ENCODE measurements at regions not wholly inside any gene's neighbourhood (a gene's known extent, or its start where the extent isn't known, plus 50 kb on each side); places are given as distances from the start of the nearest gene placed in this dataset.

- no peak overlapping the region for H2AFZ ChIP-seq (replicated peaks; ENCODE audit: low read length, poor library complexity)
- H3K4ac ChIP-seq (ENCODE audit: low read depth, low read length) = no peak overlapping the region
- H3K4me2 ChIP-seq (ENCODE audit: low read depth, low read length) = no peak overlapping the region
- no peak overlapping the region for H2AK9ac ChIP-seq (replicated peaks; ENCODE audit: low read depth, low read length, poor library complexity)
- H2AK5ac ChIP-seq (ENCODE audit: low read depth, low read length) = no peak overlapping the region
- peaks cover 49% of the 10 kb centered on the region for H3K9me3 ChIP-seq (ENCODE audit: control insufficient read depth, insufficient read depth, low read length)
- no peak overlapping the region for H3K23ac ChIP-seq (ENCODE audit: low read depth, low read length)
- H3K4me3 ChIP-seq (ENCODE audit: insufficient read depth, low read depth, low read length) = no peak overlapping the region
- intact Hi-C loops (cut with micrococcal nuclease) = no loop called here
- CTCF ChIA-PET = no interaction called here
- H3K9ac ChIP-seq (ENCODE audit: low read depth, low read length) = no peak overlapping the region
- dilution Hi-C loops (cut with HindIII; ENCODE audit: low sequenced_read_pairs, unreplicated experiment) = no loop called here
- no peak overlapping the region for H2BK15ac ChIP-seq (ENCODE audit: low read depth, low read length)
- ATAC-seq (ENCODE audit: low read depth) (no peak), DNase-seq (no peak)
- no peaks in the 10 kb centered on the region for H3K27me3 ChIP-seq (ENCODE audit: control insufficient read depth, insufficient read depth, low read length)
- no peak overlapping the region for H2BK5ac ChIP-seq (ENCODE audit: low read depth, low read length, poor library complexity, severe bottlenecking)
- H3K36me3 ChIP-seq (ENCODE audit: control insufficient read depth, insufficient read depth, low read length) = no peaks in the 10 kb centered on the region
- TF ChIP-seq CHD1 (IDR thresholded peaks at IDR 0.05; ENCODE audit: low read depth, low read length) (no peak), FOS (IDR thresholded peaks at IDR 0.05; ENCODE audit: low read depth, low read length) (no peak), MAFK (IDR thresholded peaks at IDR 0.05; ENCODE audit: low read depth, low read length) (no peak), POLR2A (IDR thresholded peaks at IDR 0.05; ENCODE audit: low read depth, low read length) (no peak), RCOR1 (IDR thresholded peaks at IDR 0.05; ENCODE audit: insufficient replicate concordance, low read length) (no peak), CEBPB (IDR thresholded peaks at IDR 0.05; ENCODE audit: low read depth, low read length) (no peak), ELK1 (IDR thresholded peaks at IDR 0.05; ENCODE audit: borderline replicate concordance, low read depth, low read length) (no peak)
- no TSS peak for BruUV-seq (replicated peaks)
- no peak overlapping the region for H4K5ac ChIP-seq (ENCODE audit: low read depth, low read length)
- H4K8ac ChIP-seq (ENCODE audit: low read depth in 2 of 2, low read length in 2 of 2) = no peak overlapping the region
- H3K9me1 ChIP-seq (ENCODE audit: insufficient read depth, low read length) = no peaks in the 10 kb centered on the region
- H3K56ac ChIP-seq (ENCODE audit: extremely low read depth, insufficient read depth, low read length) = no peak overlapping the region
- in situ Hi-C loops (cut with MboI; ENCODE audit: low sequenced_read_pairs) = no loop called here
- no peak overlapping the region for H3K18ac ChIP-seq (ENCODE audit: low read depth, low read length)
- no peak overlapping the region for H4K91ac ChIP-seq (ENCODE audit: insufficient read depth, low read depth, low read length)
- no peaks in the 10 kb centered on the region for H3K4me1 ChIP-seq (ENCODE audit: control insufficient read depth, insufficient read depth, low read length)
- no peaks in the 10 kb centered on the region for H3K79me1 ChIP-seq (ENCODE audit: low read depth in 1 of 2, low read length in 2 of 2)
- WGBS, 2 experiments (ENCODE audit: extremely low coverage in 2 of 2, insufficient read length in 1 of 2) = 87% methylated on average over 3 of the region's 7 CpGs; no CpG with 5 or more reads in 1 of the 2 experiments
- POLR2A ChIA-PET (ENCODE audit: unreplicated experiment) = no interaction called here
- H2BK120ac ChIP-seq (ENCODE audit: low read depth, low read length) = no peak overlapping the region
- no peak overlapping the region for H3K27ac ChIP-seq (ENCODE audit: insufficient read depth, low read length)
- no peak overlapping the region for H2BK20ac ChIP-seq (ENCODE audit: low read depth, low read length)
- H3K14ac ChIP-seq (replicated peaks; ENCODE audit: low read depth, low read length) = no peak overlapping the region
- no peaks in the 10 kb centered on the region for H4K20me1 ChIP-seq (ENCODE audit: insufficient read depth, low read length)
Measured at GRCh38 chr10:130866857-130867256, 444.7 kb downstream of the TCERG1L start.
